ENCODE measurements at regions not wholly inside any gene's neighbourhood (a gene's known extent, or its start where the extent isn't known, plus 50 kb on each side); places are given as distances from the start of the nearest gene placed in this dataset.

DNA sequence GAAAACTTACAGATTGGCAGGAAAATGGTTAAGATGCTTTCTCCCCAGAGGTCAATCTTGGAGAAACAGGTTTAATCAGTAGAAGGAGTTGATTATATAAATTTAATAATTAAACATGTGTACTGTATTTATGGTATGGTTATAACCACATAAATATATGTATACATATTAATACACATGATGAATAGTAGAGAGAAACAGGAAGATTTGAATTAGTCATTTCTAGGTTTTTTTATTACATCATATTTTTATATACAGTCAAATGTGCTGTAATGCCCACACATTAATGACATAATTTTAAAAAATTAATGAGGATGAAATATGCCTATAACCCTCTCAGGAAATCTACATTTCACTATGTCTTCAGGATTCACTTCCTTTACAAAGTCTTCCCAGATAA lies 229.7 kb downstream of the IKZF2 start:
- no peak for DNase-seq
- Mint-ChIP-seq H3K36me3 (ENCODE audit: low read depth) (no peaks in the 10 kb centered on the region), H3K4me1 (peaks cover 6% of the 10 kb centered on the region), H3K4me3 (no peak overlapping the region), H3K27ac (no peak overlapping the region), H3K27me3 (ENCODE audit: low read depth, poor library complexity) (peaks cover 4% of the 10 kb centered on the region), H3K9me3 (peaks cover 4% of the 10 kb centered on the region)
- TF ChIP-seq, protein P1, sequence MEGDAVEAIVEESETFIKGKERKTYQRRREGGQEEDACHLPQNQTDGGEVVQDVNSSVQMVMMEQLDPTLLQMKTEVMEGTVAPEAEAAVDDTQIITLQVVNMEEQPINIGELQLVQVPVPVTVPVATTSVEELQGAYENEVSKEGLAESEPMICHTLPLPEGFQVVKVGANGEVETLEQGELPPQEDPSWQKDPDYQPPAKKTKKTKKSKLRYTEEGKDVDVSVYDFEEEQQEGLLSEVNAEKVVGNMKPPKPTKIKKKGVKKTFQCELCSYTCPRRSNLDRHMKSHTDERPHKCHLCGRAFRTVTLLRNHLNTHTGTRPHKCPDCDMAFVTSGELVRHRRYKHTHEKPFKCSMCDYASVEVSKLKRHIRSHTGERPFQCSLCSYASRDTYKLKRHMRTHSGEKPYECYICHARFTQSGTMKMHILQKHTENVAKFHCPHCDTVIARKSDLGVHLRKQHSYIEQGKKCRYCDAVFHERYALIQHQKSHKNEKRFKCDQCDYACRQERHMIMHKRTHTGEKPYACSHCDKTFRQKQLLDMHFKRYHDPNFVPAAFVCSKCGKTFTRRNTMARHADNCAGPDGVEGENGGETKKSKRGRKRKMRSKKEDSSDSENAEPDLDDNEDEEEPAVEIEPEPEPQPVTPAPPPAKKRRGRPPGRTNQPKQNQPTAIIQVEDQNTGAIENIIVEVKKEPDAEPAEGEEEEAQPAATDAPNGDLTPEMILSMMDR (IDR thresholded peaks at IDR 0.05) = no peak

DNA sequence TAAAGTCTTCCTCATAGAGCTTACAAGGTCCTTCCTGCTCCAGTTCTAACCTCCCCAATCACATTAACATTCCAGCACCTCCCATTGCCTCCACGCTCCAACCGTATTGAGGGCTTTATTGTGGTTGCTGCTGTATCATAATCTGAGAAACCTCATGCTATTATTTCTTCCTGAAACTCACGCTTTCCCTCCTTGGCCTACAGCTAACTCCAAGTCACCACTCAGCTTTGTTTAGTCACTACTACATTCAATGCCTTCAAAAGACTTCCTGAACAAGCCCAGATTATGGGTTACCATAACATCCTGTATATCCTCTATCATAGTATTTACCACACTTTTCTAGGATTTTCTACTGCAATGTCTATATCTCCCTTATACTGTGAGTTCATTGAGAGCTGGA lies 230.4 kb downstream of the IKZF2 start:
- DNase-seq = no peak
- TF ChIP-seq, protein P1 (IDR thresholded peaks at IDR 0.05) = no peak
- no peak overlapping the region for H3K4me3 Mint-ChIP-seq
- peaks cover 10% of the 10 kb centered on the region for H3K4me1 Mint-ChIP-seq
- no peaks in the 10 kb centered on the region for H3K36me3 Mint-ChIP-seq (ENCODE audit: low read depth)
- peaks cover 4% of the 10 kb centered on the region for H3K9me3 Mint-ChIP-seq
- no peak overlapping the region for H3K27ac Mint-ChIP-seq
- peaks cover 4% of the 10 kb centered on the region for H3K27me3 Mint-ChIP-seq (ENCODE audit: low read depth, poor library complexity)

DNA sequence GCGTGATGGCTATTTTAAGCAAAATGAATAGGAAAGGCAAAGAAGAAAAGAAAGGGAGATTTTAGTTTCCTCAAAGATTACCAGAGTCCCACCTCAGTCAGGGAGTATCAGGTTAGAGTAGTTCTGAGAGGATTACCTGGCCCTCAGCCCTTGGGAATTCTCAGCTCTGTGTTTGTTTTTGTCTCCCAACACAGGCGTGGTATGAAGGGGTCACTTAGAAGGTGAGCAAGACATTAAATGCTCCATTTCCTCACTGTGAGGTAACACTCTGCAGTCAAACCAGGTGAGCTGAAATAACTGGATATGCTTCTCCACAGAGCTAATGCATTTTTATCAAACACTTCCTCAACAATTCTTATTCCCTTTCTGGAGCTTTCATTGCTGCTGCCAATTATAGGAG lies 232.2 kb downstream of the IKZF2 start:
- Mint-ChIP-seq H3K36me3 (ENCODE audit: low read depth) (no peaks in the 10 kb centered on the region), H3K4me3 (no peak overlapping the region), H3K9me3 (no peaks in the 10 kb centered on the region), H3K4me1 (peaks cover 23% of the 10 kb centered on the region), H3K27me3 (ENCODE audit: low read depth, poor library complexity) (no peaks in the 10 kb centered on the region), H3K27ac (no peak overlapping the region)
- TF ChIP-seq, protein P1 (IDR thresholded peaks at IDR 0.05) = no peak
- DNase-seq = no peak

DNA sequence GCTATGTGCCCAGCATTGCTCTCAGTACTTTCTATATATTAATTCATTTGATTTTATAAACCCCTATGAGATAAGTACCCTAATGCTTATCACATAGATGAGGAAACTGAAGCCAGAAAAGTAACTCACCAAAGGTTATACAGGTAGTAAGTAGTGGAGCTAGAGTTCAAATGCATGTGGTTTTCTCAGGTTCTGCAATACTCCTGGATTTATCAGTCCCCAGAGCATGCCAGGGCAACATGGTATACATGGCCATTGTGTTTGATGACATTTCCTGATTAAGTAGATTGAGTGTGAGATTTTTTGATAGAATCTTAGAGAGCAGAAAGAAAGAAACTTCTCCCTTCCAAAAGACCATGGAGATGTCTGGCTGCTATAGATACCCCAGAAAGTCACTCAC lies 233.1 kb downstream of the IKZF2 start:
- H3K36me3 Mint-ChIP-seq (ENCODE audit: low read depth) = no peaks in the 10 kb centered on the region
- H3K4me1 Mint-ChIP-seq = peaks cover 32% of the 10 kb centered on the region
- TF ChIP-seq, protein P1 (IDR thresholded peaks at IDR 0.05) = no peak
- no peak for DNase-seq
- no peak overlapping the region for H3K4me3 Mint-ChIP-seq
- no peaks in the 10 kb centered on the region for H3K27me3 Mint-ChIP-seq (ENCODE audit: low read depth, poor library complexity)
- no peaks in the 10 kb centered on the region for H3K9me3 Mint-ChIP-seq
- no peak overlapping the region for H3K27ac Mint-ChIP-seq

DNA sequence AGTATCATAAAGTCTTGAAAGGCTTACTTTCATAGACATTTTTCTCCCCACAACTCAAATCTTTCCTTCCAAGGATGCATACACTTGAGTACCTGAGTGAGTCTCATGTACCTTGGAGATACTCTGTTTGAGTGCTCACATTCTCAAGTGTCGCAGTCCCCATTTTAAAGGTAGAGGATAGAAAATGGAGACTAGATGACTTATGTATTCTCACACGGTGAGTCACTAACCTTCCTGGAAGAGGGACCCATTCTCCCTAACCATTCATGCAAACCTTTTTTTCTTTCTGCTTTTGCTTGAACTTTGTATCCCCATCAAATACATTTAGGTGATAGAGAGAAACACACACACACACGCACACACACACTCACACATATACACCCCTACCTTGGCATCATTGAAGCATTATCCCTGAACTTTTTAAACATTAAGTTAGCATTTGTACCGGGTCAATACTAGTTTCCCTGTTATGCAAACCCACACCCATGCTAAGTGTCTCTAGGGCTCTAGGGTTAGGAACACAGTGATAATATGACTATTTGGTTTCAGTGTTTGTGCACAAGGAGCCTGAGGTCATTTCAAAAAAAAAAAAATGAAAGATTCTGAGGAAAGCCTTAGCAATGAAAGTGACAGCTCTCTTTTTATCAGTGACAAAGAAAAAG lies 236.2 kb downstream of the IKZF2 start:
- no peak for DNase-seq
- TF ChIP-seq, protein P1 (IDR thresholded peaks at IDR 0.05) = no peak
- peaks cover 57% of the 10 kb centered on the region for H3K4me1 Mint-ChIP-seq
- H3K9me3 Mint-ChIP-seq = no peaks in the 10 kb centered on the region
- H3K4me3 Mint-ChIP-seq = no peak overlapping the region
- no peaks in the 10 kb centered on the region for H3K27me3 Mint-ChIP-seq (ENCODE audit: low read depth, poor library complexity)
- no peaks in the 10 kb centered on the region for H3K36me3 Mint-ChIP-seq (ENCODE audit: low read depth)
- H3K27ac Mint-ChIP-seq = no peak overlapping the region

DNA sequence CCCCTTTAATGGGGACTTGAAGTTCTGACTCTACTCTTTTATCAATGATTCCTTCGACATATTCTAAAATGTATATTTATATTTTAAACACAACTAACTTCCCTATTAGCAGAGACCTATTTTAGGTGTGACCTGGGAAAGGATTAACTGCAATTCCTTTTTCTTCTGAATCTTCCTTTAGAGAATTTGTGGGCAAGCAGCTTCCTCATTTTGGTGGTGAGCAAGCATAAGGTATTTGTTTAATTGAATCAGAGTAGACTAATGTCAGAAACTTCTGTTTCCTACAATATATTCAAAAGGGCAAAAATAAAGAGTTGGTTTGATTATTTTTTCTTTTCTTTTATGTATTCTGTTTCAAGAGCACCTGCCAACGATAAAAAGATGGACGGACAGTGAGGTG lies 237.0 kb downstream of the IKZF2 start:
- Mint-ChIP-seq H3K4me1 (peaks cover 57% of the 10 kb centered on the region), H3K27me3 (ENCODE audit: low read depth, poor library complexity) (no peaks in the 10 kb centered on the region), H3K27ac (no peak overlapping the region), H3K36me3 (ENCODE audit: low read depth) (no peaks in the 10 kb centered on the region), H3K9me3 (no peaks in the 10 kb centered on the region), H3K4me3 (no peak overlapping the region)
- TF ChIP-seq, protein P1 (IDR thresholded peaks at IDR 0.05) = no peak
- no peak for DNase-seq

Measured in nephron progenitor cell (in vitro differentiated cells).